ENCODE measurements at regions not wholly inside any gene's neighbourhood (a gene's known extent, or its start where the extent isn't known, plus 50 kb on each side); places are given as distances from the start of the nearest gene placed in this dataset.
"Not testable (repeated sequence)": the region's sequence is repeated elsewhere in the genome, so short reads cannot be mapped to it uniquely, and the experiment has no call there.

- not testable (repeated sequence) for TF ChIP-seq CTCF (IDR thresholded peaks at IDR 0.05; ENCODE audit: borderline replicate concordance, extremely low read depth, low read length, poor library complexity, severe bottlenecking); EZH2 (IDR thresholded peaks at IDR 0.05; ENCODE audit: borderline replicate concordance, low read depth, low read length, severe bottlenecking)
Measured at GRCh38 chr3:106321438-106321837, 452.6 kb upstream of the CBLB start.
